NCI-H146 treated with DMSO at 0.1 percent for 48 hours (cell line): ENCODE measurements at regions not wholly inside any gene's neighbourhood (a gene's known extent, or its start where the extent isn't known, plus 50 kb on each side); places are given as distances from the start of the nearest gene placed in this dataset.
"Not testable (repeated sequence)": the region's sequence is repeated elsewhere in the genome, so short reads cannot be mapped to it uniquely, and the experiment has no call there.

ENCODE experiments used
- DNase-seq: peaks from one replicate; lab custom pipeline; 2025; ENCODE audit not compliant: unreplicated experiment; lab: John Stamatoyannopoulos, UW

- no peak for DNase-seq
These were observed 1607.8 kb upstream of the PIK3C3 start for GRCh38 chr18:40347261-40347660.

GRCh38 chr18:40346146-40346545 lies 1608.9 kb upstream of the PIK3C3 start:
- no peak for DNase-seq

- no peak for DNase-seq
These were observed 1613.3 kb upstream of the PIK3C3 start for GRCh38 chr18:40341701-40342100.

- DNase-seq: no peak
These were observed 1616.8 kb upstream of the PIK3C3 start for GRCh38 chr18:40338284-40338683.

- no peak for DNase-seq
These were observed 1628.0 kb upstream of the PIK3C3 start for GRCh38 chr18:40326985-40327384.

- no peak for DNase-seq
These were observed 1629.0 kb upstream of the PIK3C3 start for GRCh38 chr18:40325988-40326387.

GRCh38 chr18:40314199-40314598 lies 1640.8 kb upstream of the PIK3C3 start:
- DNase-seq: no peak

GRCh38 chr18:40313030-40313642 lies 1641.9 kb upstream of the PIK3C3 start:
- DNase-seq: no peak

GRCh38 chr18:40307627-40308026 lies 1647.4 kb upstream of the PIK3C3 start:
- DNase-seq: no peak

GRCh38 chr18:40296717-40297413 lies 1658.2 kb upstream of the PIK3C3 start:
- DNase-seq: no peak

GRCh38 chr18:40292985-40293710 lies 1661.9 kb upstream of the PIK3C3 start:
- DNase-seq: peak; percentile 79

- DNase-seq: no peak
These were observed 1671.5 kb upstream of the PIK3C3 start for GRCh38 chr18:40283560-40283959.

GRCh38 chr18:40281356-40281755 lies 1673.7 kb upstream of the PIK3C3 start:
- DNase-seq: not testable (repeated sequence)

- DNase-seq: no peak
These were observed 1680.3 kb upstream of the PIK3C3 start for GRCh38 chr18:40274618-40275196.

GRCh38 chr18:40272630-40273231 lies 1682.3 kb upstream of the PIK3C3 start:
- DNase-seq: no peak

GRCh38 chr18:40259115-40259835 lies 1695.8 kb upstream of the PIK3C3 start:
- no peak for DNase-seq

GRCh38 chr18:40258311-40258710 lies 1696.7 kb upstream of the PIK3C3 start:
- DNase-seq: no peak

- no peak for DNase-seq
These were observed 1704.8 kb upstream of the PIK3C3 start for GRCh38 chr18:40250236-40250635.

GRCh38 chr18:40249390-40250080 lies 1705.5 kb upstream of the PIK3C3 start:
- no peak for DNase-seq

GRCh38 chr18:40245612-40246011 lies 1709.4 kb upstream of the PIK3C3 start:
- DNase-seq: not testable (repeated sequence)
